IPS DF 6.9 (cell line): ENCODE measurements at regions not wholly inside any gene's neighbourhood (a gene's known extent, or its start where the extent isn't known, plus 50 kb on each side); places are given as distances from the start of the nearest gene placed in this dataset.

Experiments
- DNase-seq: peaks from one replicate; pipeline ENCODE4 v3.0.0-alpha.2; 2013; ENCODE audit warnings: low read depth, low spot score
- H3K27ac ChIP-seq: one replicate; pipeline ENCODE4 v1.5.1; 2013; ENCODE audit warnings: low read length, control low read depth
- H3K27me3 ChIP-seq: 2 replicates; pipeline ENCODE4 v1.6.1; 2013; ENCODE audit warnings: mild to moderate bottlenecking, low read length; ENCODE audit not compliant: control insufficient read depth, insufficient read depth
- H3K36me3 ChIP-seq: 2 replicates; pipeline ENCODE4 v1.6.1; 2013; ENCODE audit warnings: low read length; ENCODE audit not compliant: control insufficient read depth, insufficient read depth
- H3K4me1 ChIP-seq: 2 replicates; pipeline ENCODE4 v1.6.1; 2013; ENCODE audit warnings: low read length; ENCODE audit not compliant: control insufficient read depth, insufficient read depth
- H3K4me3 ChIP-seq: 2 replicates; pipeline ENCODE4 v1.5.1; 2013; ENCODE audit warnings: mild to moderate bottlenecking, low read length
- H3K9me3 ChIP-seq: 2 replicates; pipeline ENCODE4 v1.6.1; 2013; ENCODE audit warnings: low read length, inconsistent platforms; ENCODE audit not compliant: control insufficient read depth, insufficient read depth
- WGBS: extraction: QIAGEN DNeasy Blood & Tissue Kit; methylation state at CpG from one replicate; pipeline ENCODE4 v1.1.7; 2013; ENCODE audit warnings: mixed read lengths, missing lambda C conversion rate; ENCODE audit not compliant: insufficient read length, insufficient coverage; 5-methylcytosine and 5-hydroxymethylcytosine counted together

DNA sequence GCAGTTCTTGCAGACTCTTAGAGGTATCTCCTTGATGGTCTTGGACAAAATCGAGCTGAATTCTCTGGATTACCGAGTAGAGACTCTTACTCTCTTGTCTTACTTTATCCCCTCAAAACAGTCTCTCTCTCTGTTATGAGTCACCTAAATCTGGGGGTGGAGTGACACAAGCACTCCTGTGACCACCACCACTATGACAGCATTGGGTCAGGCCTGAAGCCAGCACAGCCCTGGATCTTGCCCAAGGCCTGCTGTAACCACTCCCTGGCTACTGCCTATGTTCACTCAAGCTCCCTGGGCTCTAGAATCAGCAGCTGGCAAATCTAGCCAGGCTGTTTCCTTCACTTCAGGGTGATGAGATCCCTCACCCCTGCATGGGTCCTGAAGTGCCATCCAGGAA, 662.5 kb downstream of the LUZP2 start:
- no peak for DNase-seq
- WGBS: no CpG with 5 or more reads among the region's 2 CpGs

DNA sequence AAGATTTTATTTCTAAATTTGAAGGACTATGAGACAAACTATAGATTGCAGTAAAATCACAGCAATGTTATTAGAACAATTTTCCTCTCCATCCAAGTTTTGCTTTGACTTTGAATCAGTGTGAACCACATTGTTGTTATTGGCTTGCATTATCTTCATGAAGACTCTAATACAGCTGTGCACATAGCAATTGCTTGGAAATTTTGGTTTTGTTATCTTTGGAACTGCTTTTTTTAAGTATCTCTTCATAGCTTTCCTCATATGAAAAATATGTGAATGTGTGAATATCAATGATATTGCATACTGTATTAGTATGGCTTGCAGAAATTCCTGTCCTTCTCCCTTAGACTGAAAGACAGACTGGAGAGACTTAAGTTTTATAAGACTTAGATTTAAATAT, 666.6 kb downstream of the LUZP2 start:
- Histone ChIP-seq H3K4me1 (no peaks in the 10 kb centered on the region), H3K27ac (no peak overlapping the region), H3K4me3 (no peak overlapping the region), H3K27me3 (no peaks in the 10 kb centered on the region), H3K9me3 (no peaks in the 10 kb centered on the region), H3K36me3 (no peaks in the 10 kb centered on the region)
- DNase-seq: no peak

More for the DNA sequence above, 662.5 kb downstream of the LUZP2 start:
- H3K27me3 ChIP-seq: no peaks in the 10 kb centered on the region
- no peak overlapping the region for H3K4me3 ChIP-seq
- no peaks in the 10 kb centered on the region for H3K9me3 ChIP-seq
- H3K36me3 ChIP-seq: no peaks in the 10 kb centered on the region
- H3K4me1 ChIP-seq: no peaks in the 10 kb centered on the region
- H3K27ac ChIP-seq: no peak overlapping the region

DNA sequence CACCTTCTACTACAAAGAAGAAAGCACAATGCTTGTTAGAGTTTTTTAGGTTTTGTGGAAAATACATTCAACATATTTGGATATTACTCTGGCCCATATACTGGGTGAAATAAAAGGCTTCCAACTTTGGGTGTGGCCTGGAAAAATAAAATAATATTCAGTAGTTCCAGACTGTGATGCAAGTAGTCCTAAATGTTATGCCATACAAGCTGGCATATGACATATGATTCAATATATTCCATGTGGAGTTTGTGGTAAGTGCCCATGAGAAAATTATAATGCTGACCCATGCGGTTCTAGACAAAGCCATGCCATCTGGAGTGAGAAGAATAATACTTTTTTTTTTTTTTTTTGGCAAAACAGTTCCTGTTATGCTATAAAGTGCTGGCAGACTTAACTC, 683.3 kb downstream of the LUZP2 start:
- Histone ChIP-seq H3K27me3 (no peaks in the 10 kb centered on the region), H3K9me3 (no peaks in the 10 kb centered on the region), H3K4me1 (no peaks in the 10 kb centered on the region), H3K36me3 (no peaks in the 10 kb centered on the region), H3K27ac (no peak overlapping the region), H3K4me3 (no peak overlapping the region)
- no CpG with 5 or more reads among the region's 1 CpG for WGBS
- DNase-seq: no peak

DNA sequence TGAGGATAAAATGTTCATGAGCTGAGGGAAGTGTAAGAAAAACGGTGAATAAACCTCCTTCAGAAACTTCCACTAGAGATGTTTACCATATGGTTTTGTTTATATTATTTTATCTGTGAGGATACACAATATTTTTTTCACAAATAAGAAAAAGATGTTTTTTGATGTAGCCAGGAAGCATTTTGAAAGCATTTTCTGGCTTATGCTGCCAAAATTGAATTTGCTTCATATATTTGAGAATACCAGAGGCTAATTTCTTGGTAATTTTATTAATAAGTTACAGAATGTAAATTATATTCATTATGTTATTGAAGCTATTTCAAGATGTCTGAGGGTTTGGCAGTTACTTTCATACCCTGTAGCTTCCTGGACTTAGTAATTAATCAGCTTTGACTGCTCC, 686.6 kb downstream of the LUZP2 start:
- no peaks in the 10 kb centered on the region for H3K9me3 ChIP-seq
- H3K4me3 ChIP-seq: no peak overlapping the region
- no peak for DNase-seq
- WGBS: no CpG with 5 or more reads among the region's 1 CpG
- H3K27ac ChIP-seq: no peak overlapping the region
- no peaks in the 10 kb centered on the region for H3K36me3 ChIP-seq
- no peaks in the 10 kb centered on the region for H3K27me3 ChIP-seq
- H3K4me1 ChIP-seq: no peaks in the 10 kb centered on the region

DNA sequence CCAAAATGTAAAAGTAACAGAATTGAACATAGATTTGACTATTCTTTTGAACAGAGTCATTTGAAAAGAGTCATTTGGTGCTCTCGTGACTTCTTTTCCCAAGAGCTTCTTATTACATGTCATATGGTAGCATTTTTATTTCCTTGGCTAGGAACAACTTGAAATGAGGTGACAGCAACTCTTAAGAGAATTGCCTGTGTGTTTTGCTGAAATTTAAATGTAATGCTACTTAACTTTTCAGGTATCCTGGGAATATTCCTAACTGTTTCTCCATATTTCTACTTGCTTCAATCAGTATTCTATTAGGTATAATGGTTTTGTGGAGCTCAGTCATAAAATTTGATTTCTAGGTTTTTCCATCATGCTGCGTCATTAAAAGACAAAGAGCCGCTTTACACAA, 700.7 kb downstream of the LUZP2 start:
- no peaks in the 10 kb centered on the region for H3K27me3 ChIP-seq
- no peak for DNase-seq
- no peaks in the 10 kb centered on the region for H3K36me3 ChIP-seq
- WGBS: no CpG with 5 or more reads among the region's 3 CpGs
- H3K27ac ChIP-seq: no peak overlapping the region
- H3K4me1 ChIP-seq: no peaks in the 10 kb centered on the region
- H3K4me3 ChIP-seq: no peak overlapping the region
- no peaks in the 10 kb centered on the region for H3K9me3 ChIP-seq

DNA sequence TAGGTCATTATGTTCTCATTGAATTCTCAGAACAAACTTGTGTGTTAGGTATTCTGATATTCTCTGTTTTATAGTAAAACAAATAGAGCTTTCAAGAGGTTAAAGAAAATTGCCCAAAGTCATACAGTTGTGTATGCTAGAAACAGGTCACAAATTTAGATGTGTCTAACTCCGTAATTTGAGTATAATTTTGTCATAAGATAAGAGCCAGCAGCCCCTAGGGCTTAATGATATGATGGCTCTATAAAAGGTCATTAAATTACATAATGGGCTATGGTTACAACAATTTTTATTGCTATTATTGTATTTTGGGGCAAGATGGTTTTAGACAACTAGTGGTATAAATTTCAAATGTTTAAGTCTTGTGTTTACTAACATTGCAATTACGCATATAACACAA, 701.9 kb downstream of the LUZP2 start:
- H3K9me3 ChIP-seq: no peaks in the 10 kb centered on the region
- H3K27ac ChIP-seq: no peak overlapping the region
- H3K4me1 ChIP-seq: no peaks in the 10 kb centered on the region
- WGBS: no CpG with 5 or more reads among the region's 2 CpGs
- H3K4me3 ChIP-seq: no peak overlapping the region
- DNase-seq: no peak
- H3K36me3 ChIP-seq: no peaks in the 10 kb centered on the region
- no peaks in the 10 kb centered on the region for H3K27me3 ChIP-seq

DNA sequence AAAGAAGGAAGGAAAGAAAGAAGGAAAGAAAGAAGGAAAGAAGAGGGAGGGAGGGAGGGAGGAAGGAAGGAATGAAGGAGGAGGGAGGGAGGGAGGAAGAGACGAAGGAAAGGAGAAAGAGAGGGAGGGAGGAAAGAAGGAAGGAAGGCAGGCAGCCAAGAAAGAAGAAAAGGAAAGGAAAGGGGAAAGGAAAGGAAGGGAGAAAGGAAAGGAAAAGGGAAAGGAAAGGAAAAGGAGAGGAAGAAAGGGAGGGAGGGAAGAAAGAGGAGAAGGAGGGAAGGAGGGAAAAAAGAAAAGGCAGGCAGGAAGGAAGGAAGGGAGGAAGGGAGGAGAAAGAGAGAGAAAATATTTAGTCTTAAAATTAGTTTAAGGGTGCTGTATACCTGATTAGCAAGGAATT, 704.1 kb downstream of the LUZP2 start:
- Histone ChIP-seq H3K27me3 (no peaks in the 10 kb centered on the region), H3K4me3 (no peak overlapping the region), H3K9me3 (no peaks in the 10 kb centered on the region), H3K36me3 (no peaks in the 10 kb centered on the region), H3K27ac (no peak overlapping the region), H3K4me1 (no peaks in the 10 kb centered on the region)
- DNase-seq: no peak
- WGBS: no CpG with 5 or more reads among the region's 1 CpG

DNA sequence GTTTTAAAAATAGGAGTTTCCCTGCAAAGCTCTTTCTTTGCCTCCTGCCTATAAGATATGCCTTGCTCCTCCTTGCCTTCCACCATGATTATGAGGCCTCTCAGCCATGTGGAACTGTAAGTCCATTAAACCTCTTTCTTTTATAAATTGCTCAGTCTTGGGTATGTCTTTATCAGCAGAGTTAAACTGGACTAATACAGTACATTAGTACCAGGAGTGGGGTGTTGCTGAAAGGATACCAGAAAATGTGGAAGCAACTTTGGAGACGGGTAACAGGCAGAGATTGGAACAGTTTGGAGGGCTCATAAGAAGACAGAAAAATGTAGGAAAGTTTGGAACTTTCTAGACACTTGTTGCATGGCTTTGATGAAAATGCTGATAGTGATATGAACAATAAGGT, 709.9 kb downstream of the LUZP2 start:
- no CpG with 5 or more reads among the region's 1 CpG for WGBS
- DNase-seq: no peak
- Histone ChIP-seq H3K27ac (no peak overlapping the region), H3K9me3 (no peaks in the 10 kb centered on the region), H3K36me3 (no peaks in the 10 kb centered on the region), H3K4me1 (no peaks in the 10 kb centered on the region), H3K4me3 (no peak overlapping the region), H3K27me3 (no peaks in the 10 kb centered on the region)

DNA sequence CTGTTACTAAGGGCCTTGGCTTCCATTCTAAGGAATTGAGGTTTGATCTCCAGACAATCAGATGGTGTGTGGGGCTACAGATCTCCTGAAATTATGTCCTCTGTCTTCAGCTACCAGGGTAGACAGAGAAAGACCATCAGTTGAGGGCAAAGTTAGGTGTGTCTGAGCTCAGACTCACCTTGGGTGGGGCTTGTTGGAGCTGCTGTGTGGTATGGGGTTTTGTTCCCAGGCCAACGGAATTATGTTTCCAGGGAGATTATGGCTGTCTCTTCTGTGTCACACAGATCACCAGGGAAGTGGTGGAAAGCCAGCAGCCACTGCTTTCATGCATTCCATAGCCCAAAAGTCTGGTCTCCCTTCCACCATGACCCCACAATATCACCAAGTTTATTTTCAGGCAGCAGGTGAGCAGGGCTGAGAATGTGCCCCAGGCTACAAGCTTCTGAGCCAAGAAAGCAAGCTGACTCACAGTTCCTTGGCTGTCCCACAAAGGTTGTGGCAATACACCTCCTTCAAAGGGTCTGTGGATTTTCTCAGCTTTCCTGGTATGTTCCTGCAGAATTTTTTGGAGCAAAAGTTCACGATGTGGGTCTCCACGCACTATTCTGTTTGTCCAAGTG, 714.9 kb downstream of the LUZP2 start:
- H3K27ac ChIP-seq: no peak overlapping the region
- H3K4me1 ChIP-seq: no peaks in the 10 kb centered on the region
- H3K27me3 ChIP-seq: no peaks in the 10 kb centered on the region
- H3K4me3 ChIP-seq: no peak overlapping the region
- no peak for DNase-seq
- no CpG with 5 or more reads among the region's 3 CpGs for WGBS
- no peaks in the 10 kb centered on the region for H3K36me3 ChIP-seq
- no peaks in the 10 kb centered on the region for H3K9me3 ChIP-seq

DNA sequence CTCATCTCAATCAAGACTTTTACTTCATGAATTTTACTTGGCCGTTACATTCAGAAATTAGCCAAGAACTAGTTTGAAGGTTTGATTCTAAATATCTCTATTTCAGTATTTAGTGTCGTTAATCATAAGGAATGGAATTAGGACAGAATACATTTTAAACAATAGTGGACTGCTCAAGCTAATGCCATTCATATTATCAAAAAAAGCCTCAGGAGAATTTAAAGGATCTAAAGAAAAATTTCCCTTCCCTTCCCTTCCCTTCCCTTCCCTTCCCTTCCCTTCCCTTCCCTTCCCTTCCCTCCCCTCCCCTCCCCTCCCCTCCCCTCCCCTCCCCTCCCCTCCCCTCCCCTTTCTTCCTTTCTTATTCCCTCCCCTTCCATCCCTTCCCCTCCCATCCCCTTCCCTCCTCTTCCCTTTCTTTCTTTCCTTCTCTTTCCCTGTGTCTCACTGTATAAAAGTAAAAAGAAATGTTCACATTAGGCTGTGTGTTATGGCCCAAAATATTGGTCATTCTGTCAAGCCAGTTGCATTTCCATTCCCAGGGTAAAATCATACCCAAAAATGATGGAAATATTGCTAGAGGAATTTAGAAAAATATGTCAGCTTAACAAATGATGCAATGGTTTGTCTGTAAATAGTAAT, 717.8 kb downstream of the LUZP2 start:
- DNase-seq: no peak
- no peaks in the 10 kb centered on the region for H3K9me3 ChIP-seq
- no peak overlapping the region for H3K4me3 ChIP-seq
- no peaks in the 10 kb centered on the region for H3K27me3 ChIP-seq
- H3K4me1 ChIP-seq: no peaks in the 10 kb centered on the region
- no peaks in the 10 kb centered on the region for H3K36me3 ChIP-seq
- H3K27ac ChIP-seq: no peak overlapping the region
- no CpG with 5 or more reads among the region's 2 CpGs for WGBS

DNA sequence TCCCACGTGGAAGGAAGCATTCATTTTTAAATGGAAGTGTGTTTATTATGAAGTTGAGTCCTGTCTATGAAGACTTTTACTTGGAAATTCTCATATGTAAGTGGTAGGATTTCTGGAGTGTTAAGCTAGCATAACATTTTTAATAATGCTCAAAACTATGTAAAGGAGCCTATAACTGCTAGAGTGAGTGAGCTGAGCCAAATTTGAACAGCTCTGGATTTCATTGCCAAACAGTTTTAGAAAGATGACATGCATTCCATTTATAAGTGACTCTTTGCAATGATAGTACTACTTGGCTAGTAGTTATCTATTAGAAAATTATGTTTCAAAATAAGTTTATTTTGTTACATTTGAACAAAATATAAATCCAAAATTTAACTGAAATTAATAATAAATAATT, 721.2 kb downstream of the LUZP2 start:
- Histone ChIP-seq H3K4me3 (no peak overlapping the region), H3K9me3 (no peaks in the 10 kb centered on the region), H3K4me1 (no peaks in the 10 kb centered on the region), H3K27ac (no peak overlapping the region), H3K27me3 (no peaks in the 10 kb centered on the region), H3K36me3 (no peaks in the 10 kb centered on the region)
- WGBS: no CpG with 5 or more reads among the region's 1 CpG
- DNase-seq: no peak
